Neural cell (in vitro differentiated cells): ENCODE measurements at regions not wholly inside any gene's neighbourhood (a gene's known extent, or its start where the extent isn't known, plus 50 kb on each side); places are given as distances from the start of the nearest gene placed in this dataset.
"Not testable (repeated sequence)": the region's sequence is repeated elsewhere in the genome, so short reads cannot be mapped to it uniquely, and the experiment has no call there.

Source experiments
- CTCF ChIP-seq: fragments of 450-650 bp; IDR thresholded peaks from 2 replicates; pipeline ENCODE4 v1.5.1; 2014; ENCODE audit warnings: antibody characterized with exemption, mild to moderate bottlenecking, moderate library complexity; ENCODE audit not compliant: poor library complexity, severe bottlenecking
- EZH2 ChIP-seq: fragments of 200-600, 300-800 bp; shearing (Covaris generic), sonication (generic); IDR thresholded peaks from 2 replicates; pipeline ENCODE4 v1.6.1; 2014; ENCODE audit warnings: antibody characterized with exemption, low read length, borderline replicate concordance, mild to moderate bottlenecking; ENCODE audit not compliant: insufficient read depth, poor library complexity, severe bottlenecking
- MXI1 ChIP-seq: fragments of 450-650 bp; conservative IDR thresholded peaks from 2 replicates; pipeline ENCODE4 v1.6.1; 2014; ENCODE audit warnings: antibody characterized with exemption, mild to moderate bottlenecking; ENCODE audit not compliant: poor library complexity, severe bottlenecking
- POLR2AphosphoS5 ChIP-seq: IDR thresholded peaks from 2 replicates; pipeline ENCODE4 v1.6.1; 2012
- RAD21 ChIP-seq: fragments of 450-650 bp; conservative IDR thresholded peaks from 2 replicates; pipeline ENCODE4 v1.6.1; 2014; ENCODE audit warnings: antibody characterized with exemption, mild to moderate bottlenecking, moderate library complexity
- REST ChIP-seq: IDR thresholded peaks from 2 replicates; pipeline ENCODE4 v1.6.1; 2012; ENCODE audit warnings: borderline replicate concordance
- TAF1 ChIP-seq: IDR thresholded peaks from 2 replicates; pipeline ENCODE4 v1.6.1; 2012; ENCODE audit warnings: low read depth

- not testable (repeated sequence) for TF ChIP-seq CTCF, MXI1, RAD21, TAF1, POLR2AphosphoS5, EZH2, REST
Observed at GRCh38 chr5:1588071-1588694, 64.4 kb upstream of the LPCAT1 start.
